GM21367 (cell line): ENCODE measurements at regions not wholly inside any gene's neighbourhood (a gene's known extent, or its start where the extent isn't known, plus 50 kb on each side); places are given as distances from the start of the nearest gene placed in this dataset.
"Not testable (repeated sequence)": the region's sequence is repeated elsewhere in the genome, so short reads cannot be mapped to it uniquely, and the experiment has no call there.

ENCODE experiments used
- ATAC-seq: cut with Tn5 transposase; IDR thresholded peaks from one replicate; pipeline ENCODE4 v1.9.1; 2021; ENCODE audit not compliant: unreplicated experiment

DNA sequence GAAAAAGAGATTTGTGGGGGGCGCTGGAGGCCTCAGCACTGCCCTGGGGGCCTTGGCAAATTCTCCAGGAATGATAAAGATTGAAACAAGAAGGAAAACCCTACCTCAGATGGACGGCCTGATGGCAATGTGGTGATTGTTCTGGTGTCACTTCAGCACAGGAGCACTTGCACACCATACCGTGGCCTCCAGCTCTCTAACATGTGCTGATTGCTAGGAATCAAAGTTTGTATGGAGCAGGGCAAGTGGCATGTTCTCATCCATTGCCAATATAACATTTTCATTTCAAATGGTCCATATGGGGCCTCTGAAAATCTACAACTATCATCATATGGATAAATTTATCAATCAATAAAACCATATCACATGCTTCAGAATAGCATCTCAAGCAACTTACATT lies 253.0 kb downstream of the DEPDC1B start:
- no peak for ATAC-seq

DNA sequence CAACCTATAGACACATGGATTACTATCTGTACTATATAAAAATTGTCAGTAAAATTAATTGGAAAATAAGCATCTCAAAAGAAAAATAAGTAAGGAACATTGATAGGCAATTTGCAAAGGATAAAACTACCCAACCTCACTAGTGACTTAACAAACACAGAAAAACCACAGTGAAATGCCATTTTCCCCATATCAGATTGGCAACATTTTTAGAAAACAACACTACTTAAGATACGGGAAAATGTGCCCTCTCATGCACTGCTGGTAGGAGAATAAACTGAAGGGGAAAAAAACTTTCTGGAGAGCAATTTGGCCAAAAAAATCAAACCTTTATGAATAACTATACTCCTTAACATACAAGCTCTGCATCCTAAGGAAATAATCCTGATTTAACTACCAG lies 254.0 kb downstream of the DEPDC1B start:
- no peak for ATAC-seq

DNA sequence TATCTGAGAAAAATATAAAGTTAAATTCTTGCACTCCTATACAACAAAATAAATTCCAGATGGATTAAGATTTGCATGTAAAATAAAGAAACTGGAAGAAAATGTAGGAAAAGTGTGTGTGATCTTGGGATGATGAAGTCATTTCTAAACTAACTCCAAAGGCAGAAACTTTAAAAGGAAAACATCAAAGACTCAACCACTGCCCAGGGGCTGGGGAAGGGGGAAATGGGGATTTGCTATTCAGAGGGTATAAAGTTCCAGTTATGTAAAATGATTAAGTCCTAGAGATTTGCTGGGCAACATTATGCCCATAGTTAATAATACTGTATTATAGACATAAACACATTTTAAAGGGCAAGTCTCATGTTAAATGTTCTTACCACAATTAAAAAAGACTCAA lies 254.5 kb downstream of the DEPDC1B start:
- ATAC-seq: no peak

DNA sequence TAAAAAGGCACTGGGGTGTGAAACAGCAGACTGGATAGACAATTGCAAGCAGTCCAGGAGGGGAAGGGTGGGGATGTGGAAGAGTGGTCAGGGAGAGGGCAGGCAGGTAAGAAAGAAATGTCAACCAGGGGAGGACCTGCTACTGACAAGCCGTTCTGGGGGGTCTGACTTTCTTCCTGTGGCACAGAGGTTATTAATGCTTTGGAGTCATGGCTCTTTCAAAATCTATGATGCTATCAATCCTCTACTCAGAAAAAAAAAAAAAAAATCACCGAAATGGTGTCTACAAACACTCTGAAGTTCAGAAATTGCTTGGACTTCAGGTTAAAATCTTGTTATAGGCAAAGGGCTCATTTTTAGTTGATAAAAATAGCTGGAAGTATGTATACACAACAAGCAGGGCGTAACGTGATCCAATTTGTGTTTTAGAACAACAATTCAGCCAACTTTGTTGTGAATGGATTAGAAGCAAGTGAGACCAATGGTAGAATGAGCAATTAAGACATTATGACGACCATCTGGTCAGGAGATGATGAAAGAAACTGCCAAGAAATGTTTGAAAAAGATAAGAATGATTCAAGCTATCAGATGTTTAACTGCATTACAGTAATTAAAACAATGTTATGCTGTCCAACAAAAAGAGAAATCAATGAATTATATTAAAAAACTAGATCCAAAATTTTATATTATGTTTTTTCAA lies 255.2 kb downstream of the DEPDC1B start:
- no peak for ATAC-seq

DNA sequence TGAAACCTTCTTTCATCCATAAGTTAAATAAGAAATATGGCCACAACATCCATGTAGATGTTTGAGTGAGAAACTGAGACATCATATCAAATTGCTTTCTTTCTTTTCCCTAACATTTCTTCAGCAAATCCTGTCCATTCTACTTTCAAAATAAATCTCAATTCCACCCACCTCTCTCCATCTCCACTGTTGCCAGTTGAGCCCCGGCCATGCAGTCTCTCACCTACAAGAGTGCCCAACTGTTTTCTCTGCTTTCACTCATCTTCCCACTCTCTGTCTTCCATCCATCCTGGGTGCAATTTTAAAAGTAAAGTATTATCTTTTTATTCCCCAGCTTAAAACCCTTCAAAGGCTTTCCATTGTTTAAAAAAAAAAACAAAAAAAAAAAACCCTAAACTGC lies 260.4 kb downstream of the DEPDC1B start:
- no peak for ATAC-seq

DNA sequence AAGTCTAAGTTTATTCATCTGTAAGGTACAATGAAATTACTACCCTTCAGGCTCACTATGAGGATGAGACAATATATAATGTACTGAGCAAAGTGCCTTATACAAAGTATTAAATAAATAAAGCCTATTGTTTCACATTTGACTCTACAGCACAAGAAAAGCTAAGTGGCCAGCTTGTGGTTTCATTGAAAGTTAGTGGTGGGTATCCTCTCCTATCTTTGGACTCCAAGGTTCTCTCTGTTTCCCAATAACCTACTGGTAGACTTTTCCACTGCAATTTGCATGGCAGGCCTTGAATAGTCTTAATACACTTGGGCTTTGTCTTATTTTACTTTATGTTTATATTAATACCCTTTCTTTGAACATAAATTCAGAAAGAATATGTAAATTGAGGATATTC lies 262.7 kb downstream of the DEPDC1B start:
- peak; percentile 39 for ATAC-seq

DNA sequence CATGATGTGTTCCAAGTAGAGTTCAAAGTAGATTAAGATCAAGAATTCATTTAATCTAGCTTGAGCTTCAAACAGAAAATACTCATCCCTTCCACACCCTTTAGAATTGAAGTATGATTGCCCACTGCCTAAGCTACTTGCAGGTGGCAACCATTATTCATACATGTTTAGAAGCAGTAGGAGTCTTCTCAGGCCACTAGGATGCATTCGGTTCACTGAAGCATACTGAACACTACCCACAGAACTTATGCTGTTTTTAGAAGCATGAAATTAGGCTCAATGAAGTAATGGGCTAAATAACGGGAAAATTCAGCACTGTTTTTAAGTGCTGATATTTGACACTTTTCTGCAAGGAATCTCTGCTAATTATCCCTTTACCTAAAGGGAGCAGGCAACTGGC lies 263.4 kb downstream of the DEPDC1B start:
- ATAC-seq: peak; percentile 94

DNA sequence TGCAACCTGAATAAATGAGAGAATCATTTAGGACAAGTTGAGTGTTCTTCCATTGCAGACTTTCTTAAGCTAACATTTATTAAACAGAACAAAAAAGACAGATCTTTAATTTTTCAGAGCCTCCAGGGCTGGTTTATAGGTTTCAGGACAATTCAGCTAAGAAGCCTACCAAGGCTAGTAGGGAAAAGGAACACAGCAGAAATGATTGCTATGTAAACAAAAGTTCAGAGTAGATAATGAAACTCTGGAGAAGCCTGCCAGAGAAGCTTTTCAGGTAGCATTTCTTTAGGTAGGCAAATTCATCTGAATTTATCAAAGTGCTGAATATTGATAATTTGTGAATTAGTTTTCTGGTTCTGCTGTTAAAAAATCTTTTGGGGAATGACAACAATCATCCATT lies 264.2 kb downstream of the DEPDC1B start:
- no peak for ATAC-seq

DNA sequence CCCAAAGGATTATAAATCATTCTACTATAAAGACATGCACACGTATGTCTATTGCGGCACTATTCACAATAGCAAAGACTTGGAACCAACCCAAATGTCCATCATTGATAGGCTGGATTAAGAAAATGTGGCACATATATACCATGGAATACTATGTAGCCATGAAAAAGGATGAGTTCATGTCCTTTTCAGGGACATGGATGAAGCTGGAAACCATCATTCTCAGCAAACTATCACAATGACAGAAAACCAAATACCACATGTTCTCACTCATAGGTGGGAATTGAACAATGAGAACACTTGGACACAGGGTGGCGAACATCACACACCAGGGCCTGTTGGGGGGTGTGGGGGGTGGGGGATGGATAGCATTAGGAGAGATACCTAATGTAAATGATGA lies 273.8 kb downstream of the DEPDC1B start:
- not testable (repeated sequence) for ATAC-seq

DNA sequence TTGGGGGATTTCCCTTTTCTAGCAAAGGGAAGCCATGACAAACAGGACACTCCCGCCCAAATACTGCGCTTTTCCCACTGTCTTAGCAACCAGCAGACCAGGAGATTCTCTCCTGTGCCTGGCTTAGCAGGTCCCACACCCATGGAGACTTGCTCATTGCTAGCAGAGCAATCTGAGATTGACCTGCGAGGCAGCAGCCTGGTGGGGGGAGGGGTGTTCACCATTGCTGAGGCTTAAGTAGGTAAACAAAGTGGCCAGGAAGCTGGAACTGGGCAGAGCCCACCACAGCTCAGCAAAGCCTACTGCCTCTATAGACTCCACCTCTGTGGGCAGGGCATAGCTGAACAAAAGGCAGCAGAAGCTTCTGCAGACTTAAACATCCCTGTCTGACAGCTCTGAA lies 279.2 kb downstream of the DEPDC1B start:
- ATAC-seq: not testable (repeated sequence)

DNA sequence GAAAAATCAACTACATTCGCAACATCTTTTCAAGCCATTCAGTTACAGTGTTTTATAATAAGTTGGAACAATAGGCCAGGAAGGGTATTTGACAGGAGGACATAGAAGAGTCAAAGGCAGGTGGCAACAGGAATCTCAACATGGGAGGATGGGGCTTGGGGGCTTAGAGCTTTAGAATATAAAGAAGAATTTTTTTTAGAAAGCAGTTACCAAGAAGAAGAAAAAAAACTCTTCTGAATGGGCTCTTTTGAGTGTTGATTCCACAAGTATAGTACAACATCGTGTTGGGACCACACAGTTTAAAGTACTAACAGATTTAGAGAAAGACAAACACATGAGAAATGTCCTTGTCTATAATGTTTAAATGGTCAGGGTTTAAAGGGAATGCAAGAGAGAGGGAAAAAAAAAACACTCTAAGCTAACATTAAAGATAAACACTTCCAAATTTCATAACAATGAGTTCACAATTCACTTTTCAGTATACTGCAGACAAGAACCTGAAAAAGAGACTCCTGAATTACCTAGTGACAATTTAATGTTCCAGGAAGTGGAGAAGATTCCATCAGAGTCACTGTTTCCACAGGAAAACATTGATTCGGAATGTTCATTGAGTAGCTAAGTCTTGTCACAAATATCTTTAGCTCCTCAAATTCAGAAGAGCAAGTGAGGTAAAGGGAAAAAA lies 282.3 kb downstream of the DEPDC1B start:
- ATAC-seq: no peak

DNA sequence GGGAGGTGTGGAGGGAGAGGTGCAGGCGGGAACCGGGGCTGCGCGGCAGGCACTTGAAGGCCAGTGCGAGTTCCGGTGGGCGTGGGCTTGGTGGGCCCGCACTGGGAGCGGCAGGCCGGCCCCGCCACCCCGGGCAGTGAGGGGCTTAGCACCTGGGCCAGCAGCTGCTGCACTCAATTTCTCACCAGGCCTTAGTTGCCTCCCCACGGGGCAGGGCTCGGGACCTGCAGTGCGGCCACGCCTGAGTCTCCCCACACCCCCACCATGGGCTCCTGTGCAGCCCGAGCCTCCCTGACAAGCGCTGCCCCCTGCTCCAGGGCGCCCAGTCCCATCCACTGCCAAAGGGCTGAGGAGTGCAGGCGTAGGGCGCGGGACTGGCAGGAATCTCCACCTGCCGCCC lies 284.5 kb downstream of the DEPDC1B start:
- no peak for ATAC-seq

DNA sequence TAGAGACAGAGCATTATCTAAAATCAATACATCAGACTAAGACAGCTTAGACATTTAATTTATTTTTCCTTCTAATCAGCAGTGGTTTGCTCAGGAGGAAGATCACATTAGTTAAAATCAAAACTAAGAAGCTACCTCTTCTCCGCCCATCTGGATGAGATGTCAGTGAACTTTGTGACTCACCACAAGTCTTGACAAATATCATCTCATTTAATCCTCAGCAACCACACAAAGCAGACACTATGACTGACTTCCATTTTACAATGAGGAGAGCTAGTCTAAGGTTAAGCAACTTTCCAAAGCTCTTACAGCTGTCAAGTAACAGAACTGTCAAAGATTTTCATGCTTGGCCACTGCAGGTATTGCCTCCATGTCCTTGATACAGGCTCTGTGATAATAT lies 289.5 kb downstream of the DEPDC1B start:
- no peak for ATAC-seq

DNA sequence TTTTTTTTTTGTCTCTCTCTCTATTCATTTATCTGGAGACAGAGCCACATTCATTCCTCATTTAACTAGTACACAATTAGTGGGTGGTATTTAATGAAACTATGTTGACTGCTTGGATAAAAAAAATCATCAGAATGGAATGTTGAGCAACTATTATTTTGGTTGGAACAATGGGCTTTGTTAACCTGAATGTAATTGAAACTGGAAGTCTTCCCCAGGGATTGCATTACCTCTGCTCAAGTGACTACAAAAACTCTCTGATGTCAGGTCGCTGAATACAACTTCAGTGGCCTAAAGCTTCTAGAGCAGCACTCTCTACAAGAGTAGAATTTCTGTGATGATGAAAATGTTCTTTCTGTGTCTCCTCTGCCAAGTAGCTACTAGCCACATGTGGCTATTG lies 295.8 kb downstream of the DEPDC1B start:
- ATAC-seq: no peak

DNA sequence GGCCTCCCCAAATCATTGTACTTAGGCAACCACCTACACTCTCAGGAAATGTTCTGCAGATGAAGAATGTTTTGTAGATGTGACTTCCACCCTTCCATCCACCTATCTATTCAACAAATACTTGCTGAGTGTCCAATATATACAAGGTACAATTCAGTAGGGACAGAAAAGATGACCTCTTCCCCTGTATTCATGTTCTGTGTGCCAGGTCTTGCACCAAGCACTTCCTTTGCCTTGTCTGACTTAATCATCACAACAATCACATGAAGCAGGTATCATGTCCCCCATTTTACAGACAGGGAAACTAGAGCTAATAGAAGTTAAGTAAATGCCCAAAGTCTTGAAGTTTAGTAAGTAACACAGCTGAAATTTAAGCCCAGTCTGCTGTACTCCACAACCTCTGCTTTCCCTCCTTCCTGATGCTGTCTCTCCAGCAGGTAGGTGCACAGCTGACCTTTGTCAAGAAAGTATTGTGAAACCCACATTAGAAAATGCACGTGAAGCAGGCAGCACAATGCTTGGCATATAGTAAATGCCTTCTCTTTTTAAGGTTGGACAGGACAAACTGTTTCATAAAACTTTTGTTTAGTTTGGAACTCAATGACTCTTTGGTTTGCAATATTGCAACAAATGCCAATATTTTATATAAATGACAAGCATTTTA lies 296.5 kb downstream of the DEPDC1B start:
- ATAC-seq: no peak

DNA sequence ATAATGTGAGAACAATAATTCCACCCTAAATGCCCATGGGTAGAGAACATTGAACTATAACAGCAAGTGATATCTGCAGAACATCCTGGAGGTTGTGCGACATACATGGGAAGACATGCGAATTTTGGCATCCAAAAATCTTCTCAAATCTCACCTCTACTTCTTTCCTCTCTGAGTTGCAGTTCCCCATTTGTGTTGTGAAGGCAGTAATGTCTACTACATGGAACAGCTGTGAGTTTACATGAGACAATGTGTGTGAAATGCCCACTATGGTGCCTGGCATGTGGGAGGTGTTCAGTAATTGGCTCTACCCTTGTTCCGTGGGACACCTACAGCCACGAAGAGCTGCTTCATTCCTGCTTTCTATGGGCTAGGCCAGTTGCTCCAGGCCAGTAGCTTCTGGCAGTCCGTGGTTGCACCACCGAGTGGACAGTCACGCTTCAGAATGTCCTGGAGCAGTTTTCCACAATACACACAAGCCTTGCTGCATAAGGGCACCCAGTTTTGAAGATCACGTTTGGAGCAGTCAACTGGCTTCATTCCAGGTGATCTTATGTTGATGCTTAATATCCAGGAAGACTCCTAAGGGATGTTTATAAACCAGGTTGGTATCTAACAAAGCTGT lies 297.7 kb downstream of the DEPDC1B start:
- ATAC-seq: no peak

DNA sequence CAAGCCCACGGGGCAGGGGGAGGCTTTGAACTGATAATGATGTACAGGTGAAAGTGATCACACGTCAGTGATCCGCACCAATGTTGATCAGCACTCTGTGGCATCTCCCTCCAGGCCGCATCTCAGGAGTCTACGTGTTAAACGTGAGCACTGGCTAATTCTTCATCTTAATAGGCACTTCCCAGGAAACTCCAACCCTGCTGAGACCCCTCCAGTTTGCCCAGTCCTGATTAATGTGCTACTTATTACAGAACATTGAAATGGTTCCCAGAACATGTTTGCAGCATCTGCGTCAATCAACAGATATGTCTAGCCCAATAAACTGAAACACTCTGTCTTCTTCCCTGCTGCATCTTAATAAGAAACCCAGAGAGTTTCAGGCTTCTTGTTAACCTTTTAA lies 298.4 kb downstream of the DEPDC1B start:
- ATAC-seq: no peak

DNA sequence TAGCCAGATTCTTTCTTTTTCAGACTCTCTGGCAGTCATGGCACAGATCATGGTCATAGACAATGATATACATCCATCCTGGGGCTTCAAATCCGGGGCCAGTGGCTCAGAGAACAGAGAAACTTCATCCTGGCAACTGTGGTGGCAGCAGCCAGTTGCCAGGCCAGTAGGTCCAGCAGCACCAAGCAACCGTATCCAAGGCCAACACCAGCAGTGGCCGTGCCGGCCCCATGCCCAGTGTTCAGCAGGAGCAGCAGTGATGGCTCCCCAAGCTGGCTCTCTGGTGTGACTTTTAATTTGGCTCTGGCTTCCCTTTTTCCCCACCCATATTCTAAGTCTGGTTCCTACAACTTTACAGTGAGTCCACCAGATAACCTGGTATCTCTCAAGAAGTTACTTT lies 300.5 kb downstream of the DEPDC1B start:
- ATAC-seq: no peak

DNA sequence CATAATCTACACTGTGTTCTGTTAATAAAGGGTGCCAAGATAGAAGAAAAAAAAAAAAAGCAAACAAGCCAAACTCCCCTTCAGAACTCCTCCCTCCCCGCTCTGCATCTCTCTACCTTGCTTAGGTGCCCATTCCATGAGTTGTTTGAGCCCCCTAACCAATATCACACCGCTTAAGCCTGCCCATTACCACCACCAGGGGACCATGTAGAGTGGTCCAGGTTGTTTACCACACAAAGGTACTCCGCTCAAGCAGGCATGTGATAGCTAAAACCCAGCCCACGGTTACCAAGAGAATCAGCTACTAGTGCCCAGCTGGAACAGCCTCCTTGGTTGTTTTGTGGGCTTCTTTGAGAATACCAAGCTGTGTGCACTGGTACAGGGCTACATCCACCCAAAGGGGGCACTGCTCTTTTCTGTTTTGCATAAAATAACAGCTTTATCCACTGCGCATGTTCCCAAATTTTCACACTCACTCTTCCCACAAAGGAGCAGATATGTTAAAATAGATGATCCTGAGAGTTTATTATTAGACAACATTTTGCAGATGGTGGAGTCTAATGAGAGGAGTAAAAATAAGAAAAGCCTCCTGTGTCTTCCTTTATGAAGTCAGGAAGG lies 304.1 kb downstream of the DEPDC1B start:
- no peak for ATAC-seq

DNA sequence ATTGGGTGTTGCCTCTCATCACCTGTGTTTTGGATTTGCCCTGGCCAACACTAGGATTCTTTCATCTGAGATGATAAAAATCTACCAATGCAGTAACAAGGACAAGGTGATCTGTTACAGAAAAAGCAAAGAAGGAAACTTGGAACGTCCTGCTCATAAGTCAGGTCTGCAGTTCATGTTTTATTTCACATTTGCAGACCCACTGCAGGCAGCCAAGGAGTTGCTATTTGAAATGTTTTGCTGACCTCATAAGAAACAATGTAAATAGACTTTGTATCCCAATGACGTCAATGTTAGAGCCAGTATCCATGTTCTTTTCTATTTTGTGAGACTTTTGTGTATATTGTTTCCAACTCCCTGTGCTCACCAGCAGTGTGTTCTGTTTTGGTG lies 312.9 kb downstream of the DEPDC1B start:
- no peak for ATAC-seq

DNA sequence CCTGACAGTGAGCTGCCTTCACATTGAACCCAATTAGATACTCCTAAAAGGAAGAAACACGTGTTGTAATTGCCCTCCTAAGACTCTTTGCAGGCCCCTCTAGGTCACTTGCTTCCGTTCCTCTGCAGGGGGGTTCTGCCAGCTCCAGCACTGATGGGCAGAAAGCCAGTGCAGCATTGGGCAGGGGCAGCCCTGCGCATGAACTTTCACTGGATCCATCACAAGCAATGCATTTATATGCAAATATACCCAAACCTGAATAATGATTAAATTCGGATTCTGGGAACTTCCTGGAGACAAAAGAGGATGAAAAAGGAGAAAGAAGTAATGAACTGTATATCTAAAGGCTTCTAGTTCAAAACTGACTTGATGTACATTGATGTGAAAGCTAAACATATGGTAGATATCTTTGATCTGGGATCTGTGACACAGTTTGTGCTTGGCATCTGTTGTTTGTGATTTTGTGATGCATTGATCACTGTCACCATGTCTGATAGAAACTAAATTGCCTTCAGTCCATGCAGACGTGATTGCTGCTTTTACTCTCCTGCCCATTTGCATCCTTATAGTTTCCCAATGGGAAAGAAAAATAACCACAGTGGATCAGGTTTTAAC lies 313.4 kb downstream of the DEPDC1B start:
- no peak for ATAC-seq
